ENCODE measurements at regions not wholly inside any gene's neighbourhood (a gene's known extent, or its start where the extent isn't known, plus 50 kb on each side); places are given as distances from the start of the nearest gene placed in this dataset.
"Not testable (repeated sequence)": the region's sequence is repeated elsewhere in the genome, so short reads cannot be mapped to it uniquely, and the experiment has no call there.

DNA sequence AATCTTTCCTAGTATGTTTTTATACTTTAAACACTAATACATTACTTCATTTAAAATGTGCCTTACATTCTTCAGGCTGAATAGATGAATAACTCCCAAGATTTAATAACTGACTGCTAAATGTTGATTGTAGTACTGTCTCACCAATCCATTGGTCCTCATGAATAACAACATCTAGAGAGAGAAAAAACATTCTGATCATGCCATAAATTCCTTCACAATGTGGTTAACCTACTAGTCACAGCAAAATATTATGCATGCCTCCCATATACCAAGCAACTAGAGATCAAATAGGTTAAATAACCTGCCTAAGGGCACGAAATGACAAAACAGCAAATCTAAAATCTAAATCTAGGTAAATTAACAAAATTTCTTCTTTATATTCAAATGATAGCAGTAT lies 66.2 kb downstream of the SYT15 start:
- DNase-seq, result not testable (repeated sequence)

DNA sequence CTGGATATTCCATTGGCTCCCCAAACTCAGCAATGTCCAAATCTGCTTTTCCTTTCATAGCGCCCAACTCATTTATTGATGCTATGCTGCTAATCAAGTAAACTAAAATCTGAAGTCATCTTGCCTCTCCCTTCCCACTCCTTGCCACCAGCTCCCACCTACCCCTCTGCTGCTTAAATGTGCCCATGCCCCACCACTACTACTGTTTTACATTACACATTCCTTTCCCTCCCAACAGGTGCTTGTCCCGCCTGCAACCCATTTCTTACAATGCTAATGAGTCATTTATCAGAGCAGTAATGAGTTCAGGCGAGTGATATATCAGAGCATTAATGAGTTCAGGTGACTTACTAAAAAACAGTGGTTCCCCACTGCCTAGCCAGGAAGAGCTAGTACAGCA lies 67.2 kb downstream of the SYT15 start:
- DNase-seq, result not testable (repeated sequence)

DNA sequence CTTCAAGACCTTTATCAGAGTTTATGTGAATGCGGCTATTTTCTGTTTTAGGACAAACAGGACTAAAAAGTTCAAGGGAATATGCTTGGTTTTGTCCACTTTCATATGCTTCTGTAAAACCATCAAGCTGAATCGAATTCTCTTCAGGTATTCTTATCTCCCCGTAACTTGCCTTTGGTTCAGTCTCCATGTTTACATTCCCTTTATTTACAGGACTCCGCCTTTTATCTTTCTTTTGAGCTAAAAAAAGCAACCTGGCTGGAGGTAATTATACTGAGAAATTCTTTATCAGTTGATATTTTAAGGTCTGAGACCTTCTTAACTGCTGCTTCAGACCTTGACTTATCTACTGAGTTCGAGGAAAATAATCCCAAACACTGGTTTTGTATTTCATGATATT lies 72.0 kb downstream of the SYT15 start:
- DNase-seq, result not testable (repeated sequence)

GRCh38 chr10:46657437-46657836 lies 78.5 kb downstream of the SYT15 start:
- not testable (repeated sequence) for DNase-seq

GRCh38 chr10:46660027-46660834 lies 81.3 kb downstream of the SYT15 start:
- not testable (repeated sequence) for DNase-seq

DNA sequence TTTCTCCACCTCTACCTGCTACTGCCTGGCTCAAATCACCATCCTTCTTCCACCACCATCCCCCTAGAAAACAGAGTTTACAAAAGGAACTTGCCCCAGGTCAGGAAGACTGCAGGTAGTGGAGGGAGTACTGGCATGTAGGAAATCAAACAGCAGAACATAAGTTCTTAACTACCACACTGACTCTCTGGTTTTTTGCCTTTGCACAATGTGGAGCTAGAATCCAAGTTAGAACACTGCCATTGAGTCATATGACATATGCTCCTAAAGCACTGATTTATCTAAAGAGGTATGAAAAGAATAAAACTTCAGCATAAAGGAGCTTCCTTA lies 81.9 kb downstream of the SYT15 start:
- not testable (repeated sequence) for DNase-seq

GRCh38 chr10:46665536-46665935 lies 86.6 kb downstream of the SYT15 start:
- DNase-seq, result not testable (repeated sequence)

DNA sequence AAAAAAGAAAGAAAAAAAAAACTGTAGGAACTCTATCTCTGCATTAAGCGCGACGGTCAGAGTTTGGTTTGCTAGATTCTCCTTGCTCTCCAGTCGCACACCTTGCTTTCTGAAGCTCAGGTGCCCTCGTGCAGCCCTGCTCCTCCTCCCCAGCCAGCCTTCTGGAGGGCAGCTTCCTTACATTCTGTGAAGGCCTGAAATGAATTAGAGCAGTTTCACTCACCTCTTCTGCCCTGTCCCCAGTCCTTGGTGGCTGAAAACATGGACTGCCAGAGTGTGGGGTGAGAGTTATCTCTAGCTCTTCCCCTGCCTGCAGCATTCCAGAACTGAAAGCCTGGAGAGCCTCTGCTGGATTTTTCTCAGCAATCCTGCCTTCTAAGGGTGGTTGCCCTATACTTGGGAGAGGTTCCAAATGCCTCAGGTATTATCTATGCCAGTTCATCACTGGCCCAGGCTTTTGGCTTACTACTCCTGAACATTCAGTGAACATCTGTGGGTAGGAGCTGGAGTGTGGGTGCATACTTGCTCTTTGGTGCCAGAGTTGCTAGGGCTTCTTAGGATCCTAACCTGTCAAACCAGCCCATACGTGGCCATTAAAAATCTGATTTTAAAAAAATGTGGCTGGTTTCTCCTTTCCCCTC lies 89.5 kb downstream of the SYT15 start:
- not testable (repeated sequence) for DNase-seq

DNA sequence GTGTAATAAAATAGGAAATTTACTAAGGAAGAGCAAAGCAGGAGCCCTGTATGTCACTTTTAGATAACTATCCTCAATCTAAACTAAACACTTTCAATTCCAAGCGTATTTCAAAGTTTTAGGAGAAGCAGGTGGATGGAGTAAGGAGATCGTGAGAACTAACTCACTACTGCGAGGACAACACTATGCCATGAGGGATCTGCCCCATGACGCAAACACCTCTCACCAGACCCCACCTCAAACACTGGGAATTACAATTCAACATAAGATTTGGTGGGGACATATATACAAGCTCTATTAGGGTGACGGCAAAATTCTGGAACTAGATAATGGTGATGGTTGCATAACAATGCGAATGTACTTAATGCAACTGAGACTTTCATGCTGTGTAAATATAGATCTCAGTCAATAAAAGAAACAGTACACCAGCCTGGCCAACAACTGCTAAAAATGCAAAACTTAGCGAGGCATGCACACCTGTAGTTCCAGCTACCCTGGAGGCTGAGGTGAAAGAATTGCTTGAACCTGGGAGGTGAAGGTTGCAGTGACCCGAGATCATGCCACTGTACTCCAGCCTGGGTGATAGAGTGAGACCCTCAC lies 99.0 kb downstream of the SYT15 start:
- not testable (repeated sequence) for DNase-seq

DNA sequence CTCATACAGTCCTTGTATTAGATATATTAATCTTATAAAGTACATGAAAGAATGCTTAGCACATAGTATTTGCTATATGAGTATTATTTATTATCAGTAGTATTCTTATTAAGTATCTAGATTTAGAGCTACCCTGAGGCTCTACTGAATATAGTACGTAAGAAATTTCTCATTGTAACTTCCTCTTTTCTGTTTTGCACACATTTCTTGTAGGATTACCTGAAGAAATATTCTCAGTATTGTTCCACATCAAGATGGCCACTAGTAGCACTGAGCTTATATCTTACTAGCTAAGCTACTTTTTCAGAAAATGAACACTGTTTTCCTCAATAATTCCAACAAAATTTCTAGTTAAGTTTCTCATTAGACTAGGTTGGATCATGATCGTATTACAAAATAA lies 112.5 kb downstream of the SYT15 start:
- DNase-seq, result not testable (repeated sequence)

- DNase-seq, result not testable (repeated sequence)
These were observed 114.3 kb downstream of the SYT15 start for GRCh38 chr10:46693218-46693617.

- not testable (repeated sequence) for DNase-seq
These were observed 138.3 kb downstream of the SYT15 start for GRCh38 chr10:46717264-46717663.

GRCh38 chr10:46718014-46718413 lies 139.1 kb downstream of the SYT15 start:
- not testable (repeated sequence) for DNase-seq

GRCh38 chr10:46720386-46720785 lies 141.5 kb downstream of the SYT15 start:
- not testable (repeated sequence) for DNase-seq

DNA sequence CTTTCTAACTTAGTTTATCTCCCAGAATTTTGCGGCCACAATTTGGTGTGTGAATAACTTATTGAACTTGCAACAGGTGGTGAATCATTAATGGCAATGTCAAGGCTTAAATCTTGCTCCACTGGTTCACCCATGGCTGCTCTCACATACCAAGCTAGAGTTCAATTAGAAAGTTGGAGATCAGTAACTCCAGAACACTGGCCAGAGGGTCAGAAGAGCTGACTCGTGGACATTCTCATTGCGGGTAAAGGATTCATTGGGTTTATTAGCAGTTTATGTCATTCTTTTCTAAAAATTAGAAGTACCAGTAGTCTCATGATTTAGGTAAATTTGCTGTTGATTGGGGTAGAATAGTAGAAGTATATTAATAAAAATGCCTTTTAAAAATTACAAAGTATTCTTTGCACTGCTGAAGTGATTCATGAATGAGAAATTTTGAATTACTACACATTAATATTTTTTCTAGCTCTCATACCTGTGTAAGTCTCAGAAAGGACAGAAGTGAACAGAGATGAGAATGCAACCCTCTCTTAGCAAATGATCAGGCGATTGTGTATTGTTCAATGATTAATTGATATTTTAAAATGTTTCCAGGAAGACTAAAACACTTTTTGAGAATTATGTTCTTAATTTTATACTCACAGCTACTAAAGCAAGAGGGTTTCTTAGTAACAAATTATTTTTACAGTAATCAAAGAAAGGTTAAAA lies 142.0 kb downstream of the SYT15 start:
- DNase-seq, result not testable (repeated sequence)

GRCh38 chr10:46724258-46724657 lies 145.3 kb downstream of the SYT15 start:
- not testable (repeated sequence) for DNase-seq

DNA sequence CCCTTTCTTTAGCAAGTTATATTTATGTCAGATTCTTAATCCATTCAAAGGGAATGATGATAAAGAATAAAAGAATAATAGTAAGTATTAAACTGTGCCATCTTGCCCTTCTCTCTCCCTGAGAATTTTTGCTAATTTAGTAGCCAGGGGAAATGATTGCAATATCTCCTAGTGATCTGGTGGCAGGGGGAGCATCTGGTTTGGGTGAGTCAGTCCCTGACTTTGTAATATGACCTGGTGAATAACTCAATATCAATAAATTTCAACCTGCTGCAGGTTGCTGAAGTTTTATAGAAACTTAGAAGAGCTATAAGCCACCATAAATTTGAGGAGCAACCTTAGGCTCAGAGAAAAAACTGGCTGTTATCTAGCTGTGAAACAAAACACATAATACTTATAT lies 149.4 kb downstream of the SYT15 start:
- not testable (repeated sequence) for DNase-seq

DNA sequence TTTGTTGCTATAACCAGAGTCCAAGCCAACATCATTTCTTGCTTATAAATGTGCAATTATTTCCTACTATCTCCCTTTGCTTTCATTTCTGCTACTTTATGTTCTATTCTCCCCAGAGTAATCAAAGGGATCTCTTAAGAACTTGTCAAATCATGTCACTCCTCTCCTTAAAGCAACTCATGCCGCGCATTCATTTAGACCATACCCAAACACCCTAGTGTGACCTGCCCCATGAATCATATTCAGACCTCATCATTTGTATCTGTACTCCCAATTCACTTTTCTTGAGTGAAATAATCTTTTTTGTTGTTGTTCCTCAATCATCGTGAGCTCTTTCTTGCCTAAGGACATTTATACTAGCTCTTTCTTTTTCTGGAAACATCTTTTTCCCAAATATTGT lies 151.8 kb downstream of the SYT15 start:
- DNase-seq, result not testable (repeated sequence)

- not testable (repeated sequence) for DNase-seq
These were observed 154.8 kb downstream of the SYT15 start for GRCh38 chr10:46733635-46734261.

GRCh38 chr10:46734262-46734642 lies 155.3 kb downstream of the SYT15 start:
- DNase-seq, result not testable (repeated sequence)

DNA sequence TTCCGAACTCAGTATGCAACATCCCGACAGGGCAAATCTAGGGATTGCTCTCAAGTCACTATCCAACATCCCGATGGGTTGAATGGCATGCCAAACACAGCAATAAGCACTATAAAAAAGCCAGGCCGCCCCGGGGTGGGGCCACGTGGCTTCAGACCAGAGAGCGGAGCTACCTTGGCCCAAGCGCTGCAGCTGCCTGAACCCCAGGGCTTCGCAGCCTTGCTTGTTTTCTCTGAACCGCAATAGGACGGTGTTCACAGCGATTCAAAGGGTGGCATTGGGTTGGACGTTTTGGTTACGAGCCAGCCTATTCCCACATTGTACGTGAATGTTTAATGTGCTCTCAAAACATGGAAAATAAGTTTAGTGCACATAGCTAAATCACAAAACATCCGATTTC lies 161.0 kb downstream of the SYT15 start:
- DNase-seq, result not testable (repeated sequence)

DNA sequence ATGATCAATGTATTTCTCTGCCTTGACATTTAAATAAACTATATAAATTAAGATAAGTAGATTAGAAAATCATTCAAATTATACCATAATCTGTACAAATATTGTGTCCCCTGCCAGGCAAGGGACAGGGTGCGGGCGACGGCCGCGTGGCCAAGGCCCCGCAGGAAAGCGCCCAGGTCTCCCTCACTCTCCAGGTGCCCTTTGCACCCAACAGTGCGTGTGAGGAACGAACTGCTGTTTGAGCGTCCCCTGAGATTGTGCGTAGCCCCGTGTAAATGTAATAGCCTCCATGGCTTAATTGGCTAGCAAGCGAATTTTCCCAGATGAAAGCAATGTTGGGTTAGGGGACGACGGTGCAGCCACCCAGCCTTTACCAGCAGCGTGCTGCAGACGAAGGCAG lies 161.4 kb downstream of the SYT15 start:
- not testable (repeated sequence) for DNase-seq

DNA sequence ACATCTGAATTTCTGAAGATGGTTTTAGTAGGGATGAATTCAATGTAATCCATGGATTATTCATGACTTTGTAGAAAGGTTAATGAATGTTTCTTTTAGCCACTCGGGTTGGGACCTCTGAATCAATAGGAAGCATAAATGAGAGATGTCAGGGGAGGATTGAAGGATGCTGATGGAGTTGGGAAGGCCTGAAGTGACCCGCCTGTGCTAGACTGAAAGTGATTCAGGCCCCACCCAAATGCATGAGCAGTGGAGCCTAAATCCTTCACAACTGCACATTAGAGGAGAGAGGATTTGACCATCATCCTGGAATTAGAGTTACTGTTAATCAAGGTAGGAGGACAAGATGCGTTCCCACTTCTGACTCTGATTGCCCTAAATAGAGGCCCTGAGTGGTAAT lies 162.2 kb upstream of the PTPN20 start:
- not testable (repeated sequence) for DNase-seq

Data from activated CD4-positive, alpha-beta T cell treated with anti-CD3 and anti-CD28 coated beads, Interleukin-2, amount 50 U/mL, for 16 hours (primary cell).